ENCODE measurements at regions not wholly inside any gene's neighbourhood (a gene's known extent, or its start where the extent isn't known, plus 50 kb on each side); places are given as distances from the start of the nearest gene placed in this dataset.

GRCh38 chr3:5727743-5728484 lies 540.4 kb downstream of the EDEM1 start:
- Histone ChIP-seq H3K9me2 (replicated peaks; ENCODE audit: insufficient read depth, low read length) (no peaks in the 10 kb centered on the region), H3K9me3 (ENCODE audit: insufficient read depth, low read length) (no peaks in the 10 kb centered on the region), H3K9ac (ENCODE audit: low read length) (no peak overlapping the region), H3K36me3 (ENCODE audit: low read length) (no peaks in the 10 kb centered on the region), H4K20me1 (ENCODE audit: low read depth, low read length) (no peaks in the 10 kb centered on the region), H2AFZ (ENCODE audit: low read depth, low read length, severe bottlenecking) (no peak overlapping the region), H3K4me3 (ENCODE audit: insufficient read depth, low read length, poor library complexity, severe bottlenecking) (no peak overlapping the region), H3K79me2 (ENCODE audit: insufficient read depth, low read length) (no peaks in the 10 kb centered on the region), H3K4me2 (ENCODE audit: low read depth, low read length, poor library complexity, severe bottlenecking) (no peak overlapping the region), H3K27ac (ENCODE audit: low read depth, low read length) (no peak overlapping the region), H3K27me3 (ENCODE audit: low read length) (no peaks in the 10 kb centered on the region), H3F3A (ENCODE audit: insufficient read depth) (no peaks in the 10 kb centered on the region)
- TF ChIP-seq CTCF (IDR thresholded peaks at IDR 0.05; ENCODE audit: insufficient read depth, low read length, poor library complexity, severe bottlenecking) (no peak), EZH2phosphoT487 (conservative IDR thresholded peaks at IDR 0.05; ENCODE audit: low read length) (no peak)

GRCh38 chr3:5729852-5730251 lies 542.3 kb downstream of the EDEM1 start:
- Histone ChIP-seq H3K9ac (ENCODE audit: low read length) (no peak overlapping the region), H3F3A (ENCODE audit: insufficient read depth) (no peaks in the 10 kb centered on the region), H3K9me2 (replicated peaks; ENCODE audit: insufficient read depth, low read length) (no peaks in the 10 kb centered on the region), H3K4me3 (ENCODE audit: insufficient read depth, low read length, poor library complexity, severe bottlenecking) (no peak overlapping the region), H3K4me2 (ENCODE audit: low read depth, low read length, poor library complexity, severe bottlenecking) (no peak overlapping the region), H4K20me1 (ENCODE audit: low read depth, low read length) (no peaks in the 10 kb centered on the region), H3K9me3 (ENCODE audit: insufficient read depth, low read length) (no peaks in the 10 kb centered on the region), H3K27ac (ENCODE audit: low read depth, low read length) (no peak overlapping the region), H3K27me3 (ENCODE audit: low read length) (no peaks in the 10 kb centered on the region), H3K36me3 (ENCODE audit: low read length) (no peaks in the 10 kb centered on the region), H3K79me2 (ENCODE audit: insufficient read depth, low read length) (no peaks in the 10 kb centered on the region), H2AFZ (ENCODE audit: low read depth, low read length, severe bottlenecking) (no peak overlapping the region)
- TF ChIP-seq EZH2phosphoT487 (conservative IDR thresholded peaks at IDR 0.05; ENCODE audit: low read length): no peak
- no peak for TF ChIP-seq CTCF (IDR thresholded peaks at IDR 0.05; ENCODE audit: insufficient read depth, low read length, poor library complexity, severe bottlenecking)

GRCh38 chr3:5731100-5731499 lies 543.6 kb downstream of the EDEM1 start:
- no peaks in the 10 kb centered on the region for H3F3A ChIP-seq (ENCODE audit: insufficient read depth)
- H3K4me3 ChIP-seq (ENCODE audit: insufficient read depth, low read length, poor library complexity, severe bottlenecking): no peak overlapping the region
- H2AFZ ChIP-seq (ENCODE audit: low read depth, low read length, severe bottlenecking): no peak overlapping the region
- H3K9ac ChIP-seq (ENCODE audit: low read length): no peak overlapping the region
- no peak overlapping the region for H3K27ac ChIP-seq (ENCODE audit: low read depth, low read length)
- no peaks in the 10 kb centered on the region for H3K9me2 ChIP-seq (replicated peaks; ENCODE audit: insufficient read depth, low read length)
- H3K36me3 ChIP-seq (ENCODE audit: low read length): no peaks in the 10 kb centered on the region
- TF ChIP-seq EZH2phosphoT487 (conservative IDR thresholded peaks at IDR 0.05; ENCODE audit: low read length) (no peak), CTCF (IDR thresholded peaks at IDR 0.05; ENCODE audit: insufficient read depth, low read length, poor library complexity, severe bottlenecking) (no peak)
- no peaks in the 10 kb centered on the region for H3K79me2 ChIP-seq (ENCODE audit: insufficient read depth, low read length)
- H4K20me1 ChIP-seq (ENCODE audit: low read depth, low read length): no peaks in the 10 kb centered on the region
- no peak overlapping the region for H3K4me2 ChIP-seq (ENCODE audit: low read depth, low read length, poor library complexity, severe bottlenecking)
- no peaks in the 10 kb centered on the region for H3K27me3 ChIP-seq (ENCODE audit: low read length)
- no peaks in the 10 kb centered on the region for H3K9me3 ChIP-seq (ENCODE audit: insufficient read depth, low read length)
